Neural cell (in vitro differentiated cells): ENCODE measurements at regions not wholly inside any gene's neighbourhood (a gene's known extent, or its start where the extent isn't known, plus 50 kb on each side); places are given as distances from the start of the nearest gene placed in this dataset.

ENCODE experiments used
- H2AFZ ChIP-seq: fragments of 200-600, 300-800 bp; sonication (generic), shearing (Covaris generic); 2 replicates; pipeline ENCODE4 v1.6.0; 2014; ENCODE audit warnings: low read depth, mild to moderate bottlenecking, antibody characterized with exemption, low read length, moderate library complexity
- H3F3A ChIP-seq: fragments of 200-600 bp; shearing (Covaris generic); 2 replicates; pipeline ENCODE4 v1.6.1; 2016; ENCODE audit warnings: mild to moderate bottlenecking, moderate library complexity, mixed read lengths, antibody characterized with exemption, low read length; ENCODE audit not compliant: insufficient read depth, poor library complexity, severe bottlenecking
- H3K27ac ChIP-seq: fragments of 200-600, 300-800 bp; sonication (generic), shearing (Covaris generic); 2 replicates; pipeline ENCODE4 v1.5.1; 2014; ENCODE audit warnings: mild to moderate bottlenecking, low read length, moderate library complexity
- H3K27me3 ChIP-seq: fragments of 300-800, 200-600 bp; sonication (generic), shearing (Covaris generic); 2 replicates; pipeline ENCODE4 v1.6.0; 2014; ENCODE audit warnings: mild to moderate bottlenecking, low read depth, low read length, moderate library complexity; ENCODE audit not compliant: insufficient read depth
- H3K36me3 ChIP-seq: fragments of 300-800, 200-600 bp; sonication (generic), shearing (Covaris generic); 2 replicates; pipeline ENCODE4 v1.5.1; 2014; ENCODE audit warnings: mild to moderate bottlenecking, antibody characterized with exemption, low read length, moderate library complexity; ENCODE audit not compliant: insufficient read depth
- H3K4me2 ChIP-seq: fragments of 300-800, 200-600 bp; sonication (generic), shearing (Covaris generic); 2 replicates; pipeline ENCODE4 v1.6.0; 2014; ENCODE audit warnings: mild to moderate bottlenecking, low read length
- H3K4me3 ChIP-seq: fragments of 300-800, 200-600 bp; sonication (generic), shearing (Covaris generic); 2 replicates; pipeline ENCODE4 v1.5.1; 2014; ENCODE audit warnings: mild to moderate bottlenecking, low read length, moderate library complexity
- H3K79me2 ChIP-seq: fragments of 200-600 bp; shearing (Covaris generic); replicated peaks from 2 replicates; pipeline ENCODE4 v1.6.0; 2014; ENCODE audit warnings: mild to moderate bottlenecking, low read length, moderate library complexity; ENCODE audit not compliant: insufficient read depth
- H3K9ac ChIP-seq: fragments of 300-800, 200-600 bp; sonication (generic), shearing (Covaris generic); 2 replicates; pipeline ENCODE4 v1.6.1; 2016; ENCODE audit warnings: mild to moderate bottlenecking, low read length, mixed read lengths
- H3K9me2 ChIP-seq: fragments of 200-600 bp; shearing (Covaris generic); 2 replicates; pipeline ENCODE4 v1.6.1; 2016; ENCODE audit warnings: mild to moderate bottlenecking, low read length, mixed read lengths; ENCODE audit not compliant: insufficient read depth
- H3K9me3 ChIP-seq: fragments of 200-600, 300-800 bp; sonication (generic), shearing (Covaris generic); 2 replicates; pipeline ENCODE4 v1.6.1; 2016; ENCODE audit warnings: mild to moderate bottlenecking, mixed run types, low read length, moderate library complexity, mixed read lengths
- H4K20me1 ChIP-seq: fragments of 200-600 bp; shearing (Covaris generic); 2 replicates; pipeline ENCODE4 v1.6.1; 2016; ENCODE audit warnings: mild to moderate bottlenecking, mixed run types; ENCODE audit not compliant: insufficient read depth
- CTCF ChIP-seq: fragments of 450-650 bp; IDR thresholded peaks from 2 replicates; pipeline ENCODE4 v1.5.1; 2014; ENCODE audit warnings: antibody characterized with exemption, mild to moderate bottlenecking, moderate library complexity; ENCODE audit not compliant: poor library complexity, severe bottlenecking
- EP300 ChIP-seq: fragments of 450-650 bp; conservative IDR thresholded peaks from 2 replicates; pipeline ENCODE4 v1.6.1; 2014; ENCODE audit warnings: antibody characterized with exemption, mild to moderate bottlenecking, moderate library complexity; ENCODE audit not compliant: poor library complexity, severe bottlenecking
- EZH2 ChIP-seq: fragments of 200-600, 300-800 bp; shearing (Covaris generic), sonication (generic); IDR thresholded peaks from 2 replicates; pipeline ENCODE4 v1.6.1; 2014; ENCODE audit warnings: antibody characterized with exemption, low read length, borderline replicate concordance, mild to moderate bottlenecking; ENCODE audit not compliant: insufficient read depth, poor library complexity, severe bottlenecking
- MXI1 ChIP-seq: fragments of 450-650 bp; conservative IDR thresholded peaks from 2 replicates; pipeline ENCODE4 v1.6.1; 2014; ENCODE audit warnings: antibody characterized with exemption, mild to moderate bottlenecking; ENCODE audit not compliant: poor library complexity, severe bottlenecking
- POLR2AphosphoS5 ChIP-seq: IDR thresholded peaks from 2 replicates; pipeline ENCODE4 v1.6.1; 2012
- RAD21 ChIP-seq: fragments of 450-650 bp; conservative IDR thresholded peaks from 2 replicates; pipeline ENCODE4 v1.6.1; 2014; ENCODE audit warnings: antibody characterized with exemption, mild to moderate bottlenecking, moderate library complexity
- REST ChIP-seq: IDR thresholded peaks from 2 replicates; pipeline ENCODE4 v1.6.1; 2012; ENCODE audit warnings: borderline replicate concordance
- SMC3 ChIP-seq: fragments of 450-650 bp; conservative IDR thresholded peaks from 2 replicates; pipeline ENCODE4 v1.6.1; 2014; ENCODE audit warnings: antibody characterized with exemption, mild to moderate bottlenecking, moderate library complexity; ENCODE audit not compliant: poor library complexity
- TAF1 ChIP-seq: IDR thresholded peaks from 2 replicates; pipeline ENCODE4 v1.6.1; 2012; ENCODE audit warnings: low read depth

- H3K79me2 ChIP-seq: no peaks in the 10 kb centered on the region
- H3K27ac ChIP-seq: no peak overlapping the region
- no peak overlapping the region for H3K9ac ChIP-seq
- no peak overlapping the region for H3K4me2 ChIP-seq
- H3K9me3 ChIP-seq: no peaks in the 10 kb centered on the region
- no peaks in the 10 kb centered on the region for H3K36me3 ChIP-seq
- no peak overlapping the region for H3K4me3 ChIP-seq
- H3F3A ChIP-seq: no peaks in the 10 kb centered on the region
- H3K9me2 ChIP-seq: no peaks in the 10 kb centered on the region
- H3K27me3 ChIP-seq: no peaks in the 10 kb centered on the region
- TF ChIP-seq EP300 (no peak), TAF1 (no peak), EZH2 (no peak), POLR2AphosphoS5 (no peak)
- no peaks in the 10 kb centered on the region for H4K20me1 ChIP-seq
- H2AFZ ChIP-seq: no peak overlapping the region
Measured at GRCh38 chr13:50214514-50214913, 199.3 kb downstream of the KCNRG start.

GRCh38 chr13:50215399-50215798, 200.2 kb downstream of the KCNRG start:
- H3K27me3 ChIP-seq: no peaks in the 10 kb centered on the region
- H3K36me3 ChIP-seq: no peaks in the 10 kb centered on the region
- no peaks in the 10 kb centered on the region for H3K9me3 ChIP-seq
- H2AFZ ChIP-seq: no peak overlapping the region
- no peaks in the 10 kb centered on the region for H3F3A ChIP-seq
- no peak overlapping the region for H3K9ac ChIP-seq
- H3K27ac ChIP-seq: no peak overlapping the region
- no peaks in the 10 kb centered on the region for H4K20me1 ChIP-seq
- H3K9me2 ChIP-seq: no peaks in the 10 kb centered on the region
- no peaks in the 10 kb centered on the region for H3K79me2 ChIP-seq
- no peak for TF ChIP-seq MXI1
- TF ChIP-seq EZH2: no peak
- no peak overlapping the region for H3K4me3 ChIP-seq
- no peak overlapping the region for H3K4me2 ChIP-seq

GRCh38 chr13:50219743-50220142, 204.5 kb downstream of the KCNRG start:
- H3K27me3 ChIP-seq: no peaks in the 10 kb centered on the region
- H3K36me3 ChIP-seq: no peaks in the 10 kb centered on the region
- no peaks in the 10 kb centered on the region for H4K20me1 ChIP-seq
- H3K79me2 ChIP-seq: no peaks in the 10 kb centered on the region
- H3K9me3 ChIP-seq: no peaks in the 10 kb centered on the region
- no peak overlapping the region for H3K4me3 ChIP-seq
- H3F3A ChIP-seq: no peaks in the 10 kb centered on the region
- no peak overlapping the region for H2AFZ ChIP-seq
- no peaks in the 10 kb centered on the region for H3K9me2 ChIP-seq
- TF ChIP-seq CTCF (no peak), EP300 (no peak), POLR2AphosphoS5 (no peak), RAD21 (no peak), EZH2 (no peak), SMC3 (no peak), MXI1 (no peak), TAF1 (no peak), REST (no peak)
- H3K9ac ChIP-seq: no peak overlapping the region
- H3K4me2 ChIP-seq: no peak overlapping the region
- H3K27ac ChIP-seq: no peak overlapping the region
